DND-41 (cell line): ENCODE measurements at regions not wholly inside any gene's neighbourhood (a gene's known extent, or its start where the extent isn't known, plus 50 kb on each side); places are given as distances from the start of the nearest gene placed in this dataset.

Experiments used
- ATAC-seq: fragments of 200-7000 bp; cut with Tn5 transposase; 3 replicates; pipeline ENCODE4 v1.9.1; 2021; ENCODE audit warnings: low read depth; ENCODE audit not compliant: insufficient read depth
- DNase-seq: peaks from one replicate; pipeline ENCODE4 v3.0.0-alpha.2; 2020
- H2AFZ ChIP-seq: 2 replicates; pipeline ENCODE4 v1.6.0; 2012; ENCODE audit warnings: low read depth, low read length
- H3K27ac ChIP-seq: 2 replicates; pipeline ENCODE4 v1.5.1; 2012; ENCODE audit warnings: low read length, inconsistent platforms
- H3K27me3 ChIP-seq: fragments of 200-600 bp; sonication (generic); 2 replicates; pipeline ENCODE4 v1.6.0; 2012; ENCODE audit warnings: low read length, mild to moderate bottlenecking, inconsistent platforms; ENCODE audit not compliant: insufficient read depth, poor library complexity
- H3K36me3 ChIP-seq: 2 replicates; pipeline ENCODE4 v1.5.1; 2012; ENCODE audit warnings: low read length, inconsistent platforms; ENCODE audit not compliant: insufficient read depth
- H3K4me1 ChIP-seq: 2 replicates; pipeline ENCODE4 v1.5.1; 2012; ENCODE audit warnings: mild to moderate bottlenecking, low read length; ENCODE audit not compliant: insufficient read depth
- H3K4me2 ChIP-seq: 2 replicates; pipeline ENCODE4 v1.6.0; 2012; ENCODE audit warnings: mild to moderate bottlenecking, moderate library complexity, low read length, inconsistent platforms; ENCODE audit not compliant: insufficient read depth
- H3K4me3 ChIP-seq, 2 experiments: fragments of 200-600 bp in 1 of 2; shearing (Covaris generic) in 1 of 2; 2 replicates each; pipeline ENCODE4 v1.5.1; 2012 to 2016; ENCODE audit warnings: inconsistent platforms in 2 of 2, low read length in 2 of 2, mild to moderate bottlenecking in 2 of 2, low read depth in 1 of 2, moderate library complexity in 1 of 2
- H3K79me2 ChIP-seq: 2 replicates; pipeline ENCODE4 v1.6.0; 2012; ENCODE audit warnings: low read length, inconsistent platforms; ENCODE audit not compliant: insufficient read depth
- H3K9ac ChIP-seq: 2 replicates; pipeline ENCODE4 v1.6.0; 2012; ENCODE audit warnings: low read depth, mild to moderate bottlenecking, inconsistent platforms, low read length, moderate library complexity
- H3K9me3 ChIP-seq: 2 replicates; pipeline ENCODE4 v1.5.1; 2012; ENCODE audit warnings: low read length, moderate library complexity, mild to moderate bottlenecking, inconsistent platforms; ENCODE audit not compliant: insufficient read depth, severe bottlenecking
- H4K20me1 ChIP-seq: 2 replicates; pipeline ENCODE4 v1.6.0; 2012; ENCODE audit warnings: low read length; ENCODE audit not compliant: insufficient read depth
- EZH2 ChIP-seq: IDR thresholded peaks from 3 replicates; pipeline ENCODE4 v1.6.1; 2012; ENCODE audit warnings: borderline replicate concordance, low read depth, mild to moderate bottlenecking, moderate library complexity, low read length, inconsistent platforms; ENCODE audit not compliant: severe bottlenecking
- TF ChIP-seq, protein P1 (sequence below): IDR thresholded peaks from 2 replicates; pipeline ENCODE4 v1.5.1; 2012; ENCODE audit warnings: borderline replicate concordance, low read length, moderate library complexity, mild to moderate bottlenecking; ENCODE audit not compliant: poor library complexity, severe bottlenecking; ENCODE audit errors: extremely low read depth

DNA sequence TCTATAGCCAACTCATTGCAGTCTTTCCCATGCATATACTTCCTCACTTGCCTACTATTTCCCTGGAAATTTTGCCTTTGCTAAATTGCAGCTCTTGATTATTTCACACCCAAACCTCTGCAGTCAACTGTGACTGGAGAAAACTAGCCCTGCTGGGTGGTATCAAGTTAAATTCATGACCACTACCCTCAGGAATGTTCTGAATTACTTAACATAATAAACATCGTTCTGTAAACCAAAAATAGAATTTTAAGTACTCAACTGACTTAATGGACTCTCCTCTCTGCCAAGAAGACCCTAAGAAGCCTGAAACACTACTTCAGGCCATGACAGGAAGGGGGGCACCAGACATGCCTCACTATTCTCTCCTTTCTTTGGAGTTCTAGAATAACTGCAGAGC, 1278.0 kb upstream of the GBE1 start:
- no peak overlapping the region for H3K4me3 ChIP-seq
- H3K27me3 ChIP-seq: no peaks in the 10 kb centered on the region
- no peak overlapping the region for H3K27ac ChIP-seq
- DNase-seq (no peak), ATAC-seq (no peak)
- no peaks in the 10 kb centered on the region for H3K4me1 ChIP-seq
- no peak for TF ChIP-seq EZH2
- TF ChIP-seq, protein P1, sequence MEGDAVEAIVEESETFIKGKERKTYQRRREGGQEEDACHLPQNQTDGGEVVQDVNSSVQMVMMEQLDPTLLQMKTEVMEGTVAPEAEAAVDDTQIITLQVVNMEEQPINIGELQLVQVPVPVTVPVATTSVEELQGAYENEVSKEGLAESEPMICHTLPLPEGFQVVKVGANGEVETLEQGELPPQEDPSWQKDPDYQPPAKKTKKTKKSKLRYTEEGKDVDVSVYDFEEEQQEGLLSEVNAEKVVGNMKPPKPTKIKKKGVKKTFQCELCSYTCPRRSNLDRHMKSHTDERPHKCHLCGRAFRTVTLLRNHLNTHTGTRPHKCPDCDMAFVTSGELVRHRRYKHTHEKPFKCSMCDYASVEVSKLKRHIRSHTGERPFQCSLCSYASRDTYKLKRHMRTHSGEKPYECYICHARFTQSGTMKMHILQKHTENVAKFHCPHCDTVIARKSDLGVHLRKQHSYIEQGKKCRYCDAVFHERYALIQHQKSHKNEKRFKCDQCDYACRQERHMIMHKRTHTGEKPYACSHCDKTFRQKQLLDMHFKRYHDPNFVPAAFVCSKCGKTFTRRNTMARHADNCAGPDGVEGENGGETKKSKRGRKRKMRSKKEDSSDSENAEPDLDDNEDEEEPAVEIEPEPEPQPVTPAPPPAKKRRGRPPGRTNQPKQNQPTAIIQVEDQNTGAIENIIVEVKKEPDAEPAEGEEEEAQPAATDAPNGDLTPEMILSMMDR: no peak
- no peak overlapping the region for H3K9ac ChIP-seq
- H3K9me3 ChIP-seq: no peaks in the 10 kb centered on the region
- no peaks in the 10 kb centered on the region for H4K20me1 ChIP-seq
- no peak overlapping the region for H3K4me2 ChIP-seq
- no peak overlapping the region for H2AFZ ChIP-seq
- no peaks in the 10 kb centered on the region for H3K79me2 ChIP-seq
- no peaks in the 10 kb centered on the region for H3K36me3 ChIP-seq

DNA sequence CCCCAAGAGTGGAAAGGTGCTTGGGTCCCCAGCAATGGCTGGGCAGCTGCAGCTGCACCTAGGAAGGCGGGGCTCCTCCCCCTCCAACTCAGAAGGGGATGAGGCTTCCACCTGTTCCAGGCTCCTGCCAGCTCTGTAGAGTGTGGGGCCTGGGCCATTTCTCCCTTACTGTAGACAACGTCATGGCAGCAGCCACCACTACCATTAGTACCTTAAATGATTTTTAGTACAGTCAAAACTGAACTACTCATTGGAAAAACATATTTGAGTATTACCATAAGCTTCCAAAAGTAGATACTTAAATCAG, 1274.2 kb upstream of the GBE1 start:
- no peaks in the 10 kb centered on the region for H3K79me2 ChIP-seq
- ATAC-seq (no peak), DNase-seq (no peak)
- H3K9me3 ChIP-seq: no peaks in the 10 kb centered on the region
- no peak overlapping the region for H3K27ac ChIP-seq
- H3K27me3 ChIP-seq: no peaks in the 10 kb centered on the region
- H3K36me3 ChIP-seq: no peaks in the 10 kb centered on the region
- no peak overlapping the region for H3K4me3 ChIP-seq
- H3K4me2 ChIP-seq: no peak overlapping the region
- H2AFZ ChIP-seq: no peak overlapping the region; the same call in 1 of the 2 replicates
- TF ChIP-seq, protein P1: no peak
- no peak for TF ChIP-seq EZH2
- no peaks in the 10 kb centered on the region for H4K20me1 ChIP-seq
- no peak overlapping the region for H3K9ac ChIP-seq
- no peaks in the 10 kb centered on the region for H3K4me1 ChIP-seq

- H3K79me2 ChIP-seq: no peaks in the 10 kb centered on the region
- DNase-seq: no peak
- no peak overlapping the region for H3K27ac ChIP-seq
- H3K9ac ChIP-seq: no peak overlapping the region
- no peak for TF ChIP-seq EZH2
- TF ChIP-seq, protein P1: no peak
- no peaks in the 10 kb centered on the region for H3K27me3 ChIP-seq
- no peak overlapping the region for H3K4me3 ChIP-seq
- no peak overlapping the region for H2AFZ ChIP-seq
- no peak for ATAC-seq
- H3K4me2 ChIP-seq: no peak overlapping the region
- no peaks in the 10 kb centered on the region for H3K36me3 ChIP-seq
- no peaks in the 10 kb centered on the region for H3K9me3 ChIP-seq
- no peaks in the 10 kb centered on the region for H4K20me1 ChIP-seq
- H3K4me1 ChIP-seq: no peaks in the 10 kb centered on the region
Observed at GRCh38 chr3:83034806-83035703, 1273.6 kb upstream of the GBE1 start.
